Lung (tissue), 11 donors: ENCODE measurements at regions not wholly inside any gene's neighbourhood (a gene's known extent, or its start where the extent isn't known, plus 50 kb on each side); places are given as distances from the start of the nearest gene placed in this dataset.

Source experiments
- ATAC-seq: fragments of 200-7000 bp; cut with Tn5 transposase; one replicate; pipeline ENCODE4 v1.9.1; 2020; ENCODE audit warnings: moderate number of reproducible peaks; ENCODE audit not compliant: insufficient read depth, low FRiP score
- DNase-seq, 3 donors: peaks; one replicate each; pipeline ENCODE4 v3.0.0-alpha.2; 2013 to 2017
- H3K27ac ChIP-seq, 2 donors: one replicate each; pipeline ENCODE4 v1.5.1; 2013; ENCODE audit warnings: mild to moderate bottlenecking in 2 of 2, moderate library complexity in 2 of 2, control low read depth in 1 of 2, inconsistent platforms in 1 of 2, low read depth in 1 of 2, low read length in 1 of 2
- H3K27me3 ChIP-seq, 3 donors: one replicate each; pipeline ENCODE4 v1.5.1; 2013; ENCODE audit warnings: low read length in 2 of 3; ENCODE audit not compliant: control insufficient read depth in 3 of 3, insufficient read depth in 3 of 3
- H3K36me3 ChIP-seq, 4 donors: one replicate each; pipeline ENCODE4 v1.5.1; 2013; ENCODE audit warnings: low read length in 4 of 4, mild to moderate bottlenecking in 1 of 4, moderate library complexity in 1 of 4; ENCODE audit not compliant: control insufficient read depth in 4 of 4, insufficient read depth in 4 of 4
- H3K4me1 ChIP-seq, 5 donors: one replicate each; pipeline ENCODE4 v1.5.1; 2013; ENCODE audit warnings: low read length in 5 of 5, mild to moderate bottlenecking in 2 of 5, moderate library complexity in 1 of 5; ENCODE audit not compliant: control insufficient read depth in 5 of 5, insufficient read depth in 5 of 5
- H3K4me3 ChIP-seq: one replicate; pipeline ENCODE4 v1.5.1; 2013; ENCODE audit warnings: mild to moderate bottlenecking, control low read depth, moderate library complexity
- H3K9ac ChIP-seq, 2 donors: one replicate each; pipeline ENCODE4 v1.5.1; 2013; ENCODE audit warnings: low read length in 2 of 2, control low read depth in 1 of 2; ENCODE audit not compliant: insufficient read depth in 1 of 2
- H3K9me3 ChIP-seq, 4 donors: one replicate each; pipeline ENCODE4 v1.5.1; 2013; ENCODE audit warnings: low read length in 3 of 4, mild to moderate bottlenecking in 1 of 4, moderate library complexity in 1 of 4; ENCODE audit not compliant: control insufficient read depth in 4 of 4, insufficient read depth in 3 of 4
- WGBS, 2 donors: extraction: QIAGEN DNeasy Blood & Tissue Kit; methylation state at CpG; one replicate each; pipeline ENCODE4 v1.1.7; 2013; 5-methylcytosine and 5-hydroxymethylcytosine counted together
- TF ChIP-seq, protein P1 (sequence below): IDR thresholded peaks from 2 replicates; pipeline ENCODE4 v1.5.1; 2012; ENCODE audit warnings: mild to moderate bottlenecking; ENCODE audit errors: control extremely low read depth, extremely low read depth
- donor health status: control.
- donor health status: control.
- donor health status: Bipolar disorder and iron deficiency.
- donor health status: healthy.
- donor health status: DM: yes; HTN: yes; CAD: no.

- TF ChIP-seq, protein P1, sequence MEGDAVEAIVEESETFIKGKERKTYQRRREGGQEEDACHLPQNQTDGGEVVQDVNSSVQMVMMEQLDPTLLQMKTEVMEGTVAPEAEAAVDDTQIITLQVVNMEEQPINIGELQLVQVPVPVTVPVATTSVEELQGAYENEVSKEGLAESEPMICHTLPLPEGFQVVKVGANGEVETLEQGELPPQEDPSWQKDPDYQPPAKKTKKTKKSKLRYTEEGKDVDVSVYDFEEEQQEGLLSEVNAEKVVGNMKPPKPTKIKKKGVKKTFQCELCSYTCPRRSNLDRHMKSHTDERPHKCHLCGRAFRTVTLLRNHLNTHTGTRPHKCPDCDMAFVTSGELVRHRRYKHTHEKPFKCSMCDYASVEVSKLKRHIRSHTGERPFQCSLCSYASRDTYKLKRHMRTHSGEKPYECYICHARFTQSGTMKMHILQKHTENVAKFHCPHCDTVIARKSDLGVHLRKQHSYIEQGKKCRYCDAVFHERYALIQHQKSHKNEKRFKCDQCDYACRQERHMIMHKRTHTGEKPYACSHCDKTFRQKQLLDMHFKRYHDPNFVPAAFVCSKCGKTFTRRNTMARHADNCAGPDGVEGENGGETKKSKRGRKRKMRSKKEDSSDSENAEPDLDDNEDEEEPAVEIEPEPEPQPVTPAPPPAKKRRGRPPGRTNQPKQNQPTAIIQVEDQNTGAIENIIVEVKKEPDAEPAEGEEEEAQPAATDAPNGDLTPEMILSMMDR = no peak
- no peak for ATAC-seq
- H3K27ac ChIP-seq = no peak overlapping the region
Measured at GRCh38 chr4:41815473-41815872, 66.9 kb upstream of the PHOX2B start.

DNA sequence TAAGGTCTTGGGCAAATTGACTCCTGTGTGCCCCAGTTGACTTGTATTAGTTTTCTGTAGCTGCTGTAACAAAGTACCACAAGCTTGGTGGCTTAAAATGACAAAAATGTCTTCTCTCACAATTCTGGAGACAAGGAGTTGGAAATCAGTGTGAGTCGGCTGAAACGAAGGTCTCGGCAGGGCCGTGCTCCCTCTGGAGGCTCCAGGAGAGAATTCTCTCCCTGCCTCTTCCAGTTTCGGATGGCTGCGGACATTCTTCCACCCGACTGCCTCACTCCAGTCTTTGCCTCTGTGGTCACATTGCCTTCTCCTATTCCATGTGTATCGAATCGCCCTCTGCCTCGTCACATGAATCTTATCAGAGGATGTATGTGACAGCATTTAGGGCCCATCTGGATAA is 66.0 kb upstream of the PHOX2B start:
- WGBS, 2 donors = 37 to 48% methylated on average over 10 of the region's 10 CpGs
- DNase-seq (peak in 2 of 3 donors; percentile 35 to 51), ATAC-seq (no peak)
- Histone ChIP-seq H3K9me3 (peaks cover 0 to 2% (median 0%) of the 10 kb centered on the region in 4 donors), H3K4me3 (no peak overlapping the region), H3K27ac (no peak overlapping the region), H3K4me1 (no peaks in the 10 kb centered on the region), H3K27me3 (peaks cover 4 to 41% (median 8%) of the 10 kb centered on the region in 3 donors), H3K9ac (no peak overlapping the region), H3K36me3 (no peaks in the 10 kb centered on the region)
- TF ChIP-seq, protein P1 = no peak

More at GRCh38 chr4:41815473-41815872, 66.9 kb upstream of the PHOX2B start:
- Histone ChIP-seq H3K4me3 (no peak overlapping the region), H3K36me3 (no peaks in the 10 kb centered on the region), H3K27me3 (peaks cover 4 to 45% (median 12%) of the 10 kb centered on the region in 3 donors), H3K9me3 (peaks cover 0 to 2% (median 0%) of the 10 kb centered on the region in 4 donors), H3K4me1 (no peaks in the 10 kb centered on the region), H3K9ac (no peak overlapping the region)
- WGBS, 2 donors = 73 to 84% methylated on average over 4 of the region's 4 CpGs
- no peak for DNase-seq

DNA sequence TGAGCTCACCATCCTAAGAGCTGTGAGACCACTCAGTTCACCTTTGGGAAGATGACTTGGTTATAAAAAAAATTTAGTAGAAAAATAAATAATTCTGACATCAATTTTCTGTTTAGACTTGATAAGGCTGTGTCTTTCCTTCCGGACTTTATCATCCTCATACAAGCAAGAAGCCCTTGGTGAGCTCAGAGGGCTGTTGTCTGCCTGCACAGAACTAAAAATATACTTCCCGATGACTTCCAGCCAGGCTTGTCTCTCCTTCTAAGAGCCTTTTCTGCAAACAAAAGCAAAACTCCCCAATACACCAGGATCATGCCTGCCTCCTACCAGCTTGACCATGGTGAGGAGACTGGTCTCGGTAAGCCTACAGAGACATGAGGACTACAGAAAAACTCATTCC is 58.3 kb upstream of the PHOX2B start:
- TF ChIP-seq, protein P1 = no peak
- no peak overlapping the region for H3K4me3 ChIP-seq
- H3K36me3 ChIP-seq = no peaks in the 10 kb centered on the region
- peaks cover 0 to 4% (median 0%) of the 10 kb centered on the region in 4 donors for H3K9me3 ChIP-seq
- H3K9ac ChIP-seq = no peak overlapping the region
- H3K27me3 ChIP-seq = peaks cover 0 to 6% (median 0%) of the 10 kb centered on the region in 3 donors
- no peak overlapping the region for H3K27ac ChIP-seq
- DNase-seq (no peak), ATAC-seq (no peak)
- 77 to 80% methylated on average over 3 of the region's 3 CpGs for WGBS, 2 donors
- H3K4me1 ChIP-seq = no peaks in the 10 kb centered on the region

DNA sequence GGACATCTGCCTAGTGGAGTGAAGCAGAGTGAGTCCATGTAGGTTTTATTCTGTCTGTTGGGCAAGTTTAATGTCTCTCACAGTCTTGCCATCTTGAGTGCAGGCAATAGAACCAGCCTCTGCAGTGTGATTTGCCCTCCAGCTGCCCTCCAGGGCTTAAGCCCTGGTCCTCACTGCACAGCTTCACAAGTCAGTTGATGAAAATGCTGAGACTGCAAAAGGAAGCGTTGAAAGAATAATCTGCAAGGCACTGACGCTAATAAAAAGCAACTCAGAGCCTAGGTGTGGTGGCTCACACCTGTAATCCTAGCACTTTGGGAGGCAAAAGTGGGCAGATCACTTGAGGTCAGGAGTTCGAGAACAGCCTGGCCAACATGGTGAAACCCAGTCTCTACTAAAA is 54.1 kb upstream of the PHOX2B start:
- Histone ChIP-seq H3K9me3 (peaks cover 0 to 3% (median 0%) of the 10 kb centered on the region in 4 donors), H3K27me3 (peaks cover 0 to 3% (median 0%) of the 10 kb centered on the region in 3 donors), H3K4me3 (no peak overlapping the region), H3K27ac (no peak overlapping the region), H3K9ac (no peak overlapping the region), H3K36me3 (no peaks in the 10 kb centered on the region), H3K4me1 (no peaks in the 10 kb centered on the region)
- 84 to 93% methylated on average over 3 of the region's 3 CpGs for WGBS, 2 donors
- ATAC-seq (no peak), DNase-seq (no peak)
- TF ChIP-seq, protein P1 = no peak
